Stimulated activated CD8-positive, alpha-beta memory T cell treated with anti-CD3 and anti-CD28 coated beads, Interleukin-7, amount 100 ng/mL, for 4 hours (primary cell): ENCODE measurements at regions not wholly inside any gene's neighbourhood (a gene's known extent, or its start where the extent isn't known, plus 50 kb on each side); places are given as distances from the start of the nearest gene placed in this dataset.

Source experiments
- DNase-seq, 2 donors: peaks; one replicate each; pipeline ENCODE4 v3.0.0-alpha.2; 2020; ENCODE audit warnings: low read depth in 2 of 2

GRCh38 chr3:22988566-22988965 lies 214.6 kb upstream of the UBE2E2 start:
- no peak for DNase-seq

- DNase-seq, result no peak
Observed at GRCh38 chr3:22989716-22990115, 213.4 kb upstream of the UBE2E2 start.

- no peak for DNase-seq
Observed at GRCh38 chr3:22990291-22991200, 212.6 kb upstream of the UBE2E2 start.

- DNase-seq, result no peak
Observed at GRCh38 chr3:22994781-22995180, 208.3 kb upstream of the UBE2E2 start.

- DNase-seq, result no peak
Observed at GRCh38 chr3:22996920-22997571, 206.1 kb upstream of the UBE2E2 start.

- DNase-seq, result no peak
Observed at GRCh38 chr3:23000371-23000770, 202.8 kb upstream of the UBE2E2 start.

DNA sequence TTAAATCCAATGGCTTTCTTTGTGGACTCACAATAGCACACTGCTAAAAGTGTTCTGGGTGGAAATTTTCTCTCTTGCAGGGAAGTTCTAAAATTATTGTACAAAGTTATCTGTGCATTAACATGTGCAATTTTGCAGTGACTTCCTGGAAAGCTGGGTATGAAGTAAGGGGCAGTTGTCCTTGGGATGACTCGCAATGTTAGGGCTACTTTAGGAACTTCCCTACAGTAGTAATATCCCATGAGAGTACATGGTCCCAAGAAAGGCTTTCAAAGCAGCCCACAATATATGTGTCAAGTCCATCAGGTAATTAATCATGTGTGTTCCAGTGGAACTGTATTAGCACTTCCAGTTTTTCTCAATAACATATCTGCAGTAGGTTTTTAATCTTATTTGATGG lies 201.0 kb upstream of the UBE2E2 start:
- DNase-seq, result no peak

GRCh38 chr3:23002836-23003732 lies 200.0 kb upstream of the UBE2E2 start:
- no peak for DNase-seq

GRCh38 chr3:23003733-23004046 lies 199.4 kb upstream of the UBE2E2 start:
- DNase-seq, result no peak

DNA sequence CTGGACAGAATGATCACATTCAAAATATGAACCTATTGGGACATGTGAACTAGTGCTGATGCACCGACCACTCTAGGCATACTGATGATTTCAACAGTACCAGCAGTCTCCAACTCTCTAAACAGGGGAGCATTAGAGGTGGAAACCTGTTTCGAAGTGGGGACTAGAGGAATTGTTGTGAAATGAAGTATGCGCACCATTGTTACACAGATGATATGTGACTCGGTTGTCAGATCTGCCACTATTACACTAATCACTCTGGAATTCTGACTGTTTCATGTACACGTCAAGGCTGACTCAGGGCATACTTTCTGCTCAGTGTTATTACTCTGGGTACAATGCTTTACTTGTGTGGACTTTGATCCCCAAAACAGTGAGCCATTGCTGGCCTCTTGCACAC lies 198.2 kb upstream of the UBE2E2 start:
- DNase-seq, result no peak

GRCh38 chr3:23017801-23018200 lies 185.3 kb upstream of the UBE2E2 start:
- DNase-seq, result no peak

- DNase-seq, result no peak
Observed at GRCh38 chr3:23019596-23020300, 183.4 kb upstream of the UBE2E2 start.

- no peak for DNase-seq
Observed at GRCh38 chr3:23028294-23028693, 174.8 kb upstream of the UBE2E2 start.

GRCh38 chr3:23029001-23029400 lies 174.1 kb upstream of the UBE2E2 start:
- no peak for DNase-seq

- DNase-seq, result no peak
Observed at GRCh38 chr3:23035927-23036640, 167.0 kb upstream of the UBE2E2 start.

GRCh38 chr3:23036728-23037127 lies 166.4 kb upstream of the UBE2E2 start:
- no peak for DNase-seq

DNA sequence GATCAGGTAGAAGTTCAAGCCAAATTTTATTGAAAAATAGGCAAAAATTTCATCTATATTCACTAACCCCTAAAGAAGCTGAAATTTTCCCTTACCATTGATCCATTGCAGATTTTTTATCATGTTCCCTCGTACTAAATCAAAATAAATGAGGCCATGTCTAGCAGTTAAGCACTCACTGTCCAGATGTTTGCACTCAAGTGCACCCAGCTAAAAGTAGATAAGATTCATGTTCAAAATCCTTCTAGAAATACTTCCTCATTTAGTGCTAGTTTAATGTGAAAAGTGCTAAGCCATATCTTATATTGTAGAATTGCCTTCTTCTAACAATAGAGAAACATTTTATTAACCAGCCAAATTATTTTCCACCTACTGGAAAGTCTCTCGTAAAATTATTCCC lies 164.7 kb upstream of the UBE2E2 start:
- DNase-seq, result no peak

DNA sequence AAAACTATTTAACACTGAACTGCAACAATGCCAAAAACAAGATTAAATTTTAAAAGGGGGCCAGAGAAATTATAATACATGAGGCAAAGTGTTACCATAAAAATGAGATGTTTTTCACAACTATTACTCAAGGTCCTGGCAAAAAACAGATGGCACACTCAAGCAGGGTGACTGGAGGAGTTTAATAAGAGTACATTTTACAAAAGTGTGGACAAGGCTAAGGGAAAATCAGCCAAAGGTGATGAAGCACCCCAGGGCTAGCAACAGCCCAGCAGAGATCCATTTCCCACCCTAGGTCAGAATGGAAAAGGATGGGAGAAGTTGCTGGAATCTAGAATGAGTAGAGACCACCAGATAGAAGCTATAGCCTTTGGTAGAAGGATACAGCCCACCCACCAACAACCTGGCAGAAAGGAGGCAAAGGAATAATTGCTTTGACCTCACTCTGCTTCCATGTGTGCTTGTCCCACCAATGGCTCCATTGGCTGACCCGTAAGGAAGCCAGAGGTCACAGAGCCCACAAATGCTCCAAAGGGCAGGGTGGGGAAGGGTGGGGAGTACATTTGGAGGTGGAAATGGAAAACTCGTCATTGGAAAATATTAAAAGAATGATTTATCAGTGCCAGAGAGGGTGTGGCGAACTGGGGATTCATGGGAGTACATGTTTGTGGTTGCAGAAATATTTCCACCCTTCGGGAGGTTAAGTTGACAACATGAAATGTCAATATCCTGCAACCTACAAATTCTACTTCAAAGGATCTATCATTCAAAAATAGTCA lies 161.0 kb upstream of the UBE2E2 start:
- DNase-seq, result no peak

DNA sequence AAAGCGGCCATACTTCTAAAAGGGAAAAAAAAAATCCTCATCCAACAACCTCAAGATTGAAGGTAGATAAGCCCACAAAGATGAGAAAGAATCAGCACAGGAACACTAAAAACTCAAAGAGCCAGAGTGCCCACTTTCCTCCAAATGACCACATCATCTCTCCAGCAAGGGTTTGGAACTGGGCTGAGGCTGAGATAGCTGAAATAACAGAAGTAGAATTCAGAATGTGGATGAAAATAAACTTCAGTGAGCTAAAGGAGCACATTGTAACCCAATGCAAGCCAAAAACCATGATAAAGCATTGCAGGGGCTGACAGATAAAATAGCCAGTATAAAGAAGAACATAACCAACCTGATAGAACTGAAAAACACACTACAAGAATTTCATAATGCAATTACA lies 158.7 kb upstream of the UBE2E2 start:
- DNase-seq, result no peak

DNA sequence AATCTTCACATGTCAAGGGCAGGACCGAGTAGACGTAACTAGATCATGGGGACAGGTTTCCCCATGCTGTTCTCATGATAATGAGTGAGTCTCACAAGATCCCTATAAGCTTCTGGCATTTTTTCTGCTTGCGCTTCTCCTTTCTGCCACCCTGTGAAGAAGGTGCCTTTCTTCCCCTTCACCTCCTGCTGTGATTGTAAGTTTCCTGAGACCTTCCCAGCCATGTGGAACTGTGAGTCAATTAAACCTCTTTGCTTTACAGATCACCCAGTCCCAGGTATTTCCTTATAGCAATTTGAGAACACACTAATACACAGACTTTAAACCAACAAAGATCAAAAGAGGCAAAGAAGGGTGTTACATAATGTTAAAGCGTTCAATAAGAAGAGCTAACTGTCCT lies 156.6 kb upstream of the UBE2E2 start:
- DNase-seq, result no peak
